ENCODE measurements at regions not wholly inside any gene's neighbourhood (a gene's known extent, or its start where the extent isn't known, plus 50 kb on each side); places are given as distances from the start of the nearest gene placed in this dataset.

DNA sequence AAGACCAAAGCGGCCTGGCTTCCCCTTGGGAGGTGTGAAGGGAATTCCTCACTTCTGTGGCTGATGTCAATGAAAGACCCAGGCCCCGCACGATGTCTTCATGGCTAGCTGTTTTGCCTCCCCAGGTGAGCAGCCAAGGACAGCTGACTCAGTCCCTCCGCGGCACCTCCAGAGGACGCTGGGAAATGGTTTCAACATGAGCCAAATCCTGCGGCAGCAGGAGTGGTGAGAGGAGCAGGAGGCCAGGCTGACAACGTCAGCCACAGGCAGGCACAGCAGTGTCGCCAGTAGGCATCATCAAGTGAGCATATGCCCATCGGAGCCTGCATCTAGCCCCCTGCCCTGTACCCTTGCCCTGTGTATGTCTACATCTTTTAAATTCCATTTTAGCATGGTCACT, 156.4 kb upstream of the RAB6C start:
- TF ChIP-seq, protein P1, sequence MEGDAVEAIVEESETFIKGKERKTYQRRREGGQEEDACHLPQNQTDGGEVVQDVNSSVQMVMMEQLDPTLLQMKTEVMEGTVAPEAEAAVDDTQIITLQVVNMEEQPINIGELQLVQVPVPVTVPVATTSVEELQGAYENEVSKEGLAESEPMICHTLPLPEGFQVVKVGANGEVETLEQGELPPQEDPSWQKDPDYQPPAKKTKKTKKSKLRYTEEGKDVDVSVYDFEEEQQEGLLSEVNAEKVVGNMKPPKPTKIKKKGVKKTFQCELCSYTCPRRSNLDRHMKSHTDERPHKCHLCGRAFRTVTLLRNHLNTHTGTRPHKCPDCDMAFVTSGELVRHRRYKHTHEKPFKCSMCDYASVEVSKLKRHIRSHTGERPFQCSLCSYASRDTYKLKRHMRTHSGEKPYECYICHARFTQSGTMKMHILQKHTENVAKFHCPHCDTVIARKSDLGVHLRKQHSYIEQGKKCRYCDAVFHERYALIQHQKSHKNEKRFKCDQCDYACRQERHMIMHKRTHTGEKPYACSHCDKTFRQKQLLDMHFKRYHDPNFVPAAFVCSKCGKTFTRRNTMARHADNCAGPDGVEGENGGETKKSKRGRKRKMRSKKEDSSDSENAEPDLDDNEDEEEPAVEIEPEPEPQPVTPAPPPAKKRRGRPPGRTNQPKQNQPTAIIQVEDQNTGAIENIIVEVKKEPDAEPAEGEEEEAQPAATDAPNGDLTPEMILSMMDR (IDR thresholded peaks at IDR 0.05) = no peak
- no peak for TF ChIP-seq POLR2A (IDR thresholded peaks at IDR 0.05)

Data from thyroid gland (tissue), 4 donors.